GM18868 (cell line): ENCODE measurements at regions not wholly inside any gene's neighbourhood (a gene's known extent, or its start where the extent isn't known, plus 50 kb on each side); places are given as distances from the start of the nearest gene placed in this dataset.

ENCODE experiments used
- ATAC-seq: cut with Tn5 transposase; IDR thresholded peaks from one replicate; pipeline ENCODE4 v1.9.1; 2021; ENCODE audit warnings: mild to moderate bottlenecking, moderate library complexity; ENCODE audit not compliant: unreplicated experiment

- ATAC-seq: no peak
These were observed 315.4 kb upstream of the JARID2 start for GRCh38 chr6:14930366-14930989.

- no peak for ATAC-seq
These were observed 313.2 kb upstream of the JARID2 start for GRCh38 chr6:14932485-14933182.

GRCh38 chr6:14933183-14933544 lies 312.7 kb upstream of the JARID2 start:
- ATAC-seq: no peak

- ATAC-seq: no peak
These were observed 311.9 kb upstream of the JARID2 start for GRCh38 chr6:14934013-14934412.

GRCh38 chr6:14934844-14935243 lies 311.0 kb upstream of the JARID2 start:
- no peak for ATAC-seq

GRCh38 chr6:14936861-14937260 lies 309.0 kb upstream of the JARID2 start:
- no peak for ATAC-seq

- no peak for ATAC-seq
These were observed 302.8 kb upstream of the JARID2 start for GRCh38 chr6:14943116-14943515.

GRCh38 chr6:14944593-14944992 lies 301.3 kb upstream of the JARID2 start:
- no peak for ATAC-seq

- ATAC-seq: no peak
These were observed 300.2 kb upstream of the JARID2 start for GRCh38 chr6:14945461-14946185.

GRCh38 chr6:14946753-14947152 lies 299.1 kb upstream of the JARID2 start:
- no peak for ATAC-seq

- ATAC-seq: no peak
These were observed 297.2 kb upstream of the JARID2 start for GRCh38 chr6:14948586-14949245.

- ATAC-seq: no peak
These were observed 295.5 kb upstream of the JARID2 start for GRCh38 chr6:14950103-14950969.

- no peak for ATAC-seq
These were observed 294.9 kb upstream of the JARID2 start for GRCh38 chr6:14950970-14951276.

- no peak for ATAC-seq
These were observed 294.2 kb upstream of the JARID2 start for GRCh38 chr6:14951704-14952103.

- ATAC-seq: no peak
These were observed 292.0 kb upstream of the JARID2 start for GRCh38 chr6:14953836-14954235.

GRCh38 chr6:14957355-14958059 lies 288.4 kb upstream of the JARID2 start:
- ATAC-seq: no peak

- ATAC-seq: no peak
These were observed 286.5 kb upstream of the JARID2 start for GRCh38 chr6:14959324-14959885.

GRCh38 chr6:14964556-14965270 lies 281.2 kb upstream of the JARID2 start:
- no peak for ATAC-seq

GRCh38 chr6:14965424-14966075 lies 280.3 kb upstream of the JARID2 start:
- no peak for ATAC-seq
